OCI-LY3 (cell line): ENCODE measurements at regions not wholly inside any gene's neighbourhood (a gene's known extent, or its start where the extent isn't known, plus 50 kb on each side); places are given as distances from the start of the nearest gene placed in this dataset.

Experiments used
- H2AFZ ChIP-seq: fragments of 200-600, 300-600 bp; shearing (Covaris generic); 2 replicates; pipeline ENCODE4 v1.6.0; 2014; ENCODE audit warnings: antibody characterized with exemption, low read depth, low read length
- H3K27ac ChIP-seq: fragments of 200-600, 300-600 bp; sonication (generic); 2 replicates; pipeline ENCODE4 v1.5.1; 2014; ENCODE audit warnings: mild to moderate bottlenecking, low read length, moderate library complexity, mixed read lengths
- H3K27me3 ChIP-seq: fragments of 200-600, 300-600 bp; sonication (generic); 2 replicates; pipeline ENCODE4 v1.6.1; 2014; ENCODE audit warnings: low read depth, low read length, mixed read lengths
- H3K36me3 ChIP-seq: fragments of 200-600, 300-600 bp; sonication (generic); replicated peaks from 2 replicates; pipeline ENCODE3; 2014; ENCODE audit warnings: low read depth, low read length, mixed read lengths
- H3K4me1 ChIP-seq: fragments of 300-600, 200-600 bp; sonication (generic); 2 replicates; pipeline ENCODE4 v1.6.1; 2014; ENCODE audit warnings: low read length, mixed read lengths
- H3K4me2 ChIP-seq: fragments of 200-600, 300-600 bp; sonication (generic); 2 replicates; pipeline ENCODE4 v1.6.1; 2014; ENCODE audit warnings: low read length, mixed read lengths
- H3K4me3 ChIP-seq: fragments of 300-600, 200-600 bp; sonication (generic); 2 replicates; pipeline ENCODE4 v1.5.1; 2014; ENCODE audit warnings: antibody characterized with exemption, mild to moderate bottlenecking, low read length, moderate library complexity
- H3K79me2 ChIP-seq: fragments of 300-600, 200-600 bp; shearing (Covaris generic); 2 replicates; pipeline ENCODE4 v1.6.1; 2014; ENCODE audit warnings: mild to moderate bottlenecking, low read length, mixed read lengths
- H3K9ac ChIP-seq: fragments of 300-600, 200-600 bp; shearing (Covaris generic); 2 replicates; pipeline ENCODE4 v1.6.0; 2014; ENCODE audit warnings: mild to moderate bottlenecking, low read length, moderate library complexity
- H3K9me3 ChIP-seq: fragments of 200-600, 300-600 bp; shearing (Covaris generic); 2 replicates; pipeline ENCODE4 v1.6.1; 2014; ENCODE audit warnings: low read length, mixed read lengths; ENCODE audit not compliant: insufficient read depth
- H4K20me1 ChIP-seq: fragments of 200-600, 300-600 bp; sonication (generic); 2 replicates; pipeline ENCODE4 v1.6.1; 2016; ENCODE audit warnings: low read length, mixed read lengths; ENCODE audit not compliant: insufficient read depth
- EZH2phosphoT487 ChIP-seq: fragments of 200-600 bp; shearing (Covaris generic); IDR thresholded peaks from 2 replicates; pipeline ENCODE4 v1.6.1; 2018; ENCODE audit warnings: antibody characterized with exemption, mixed run types, low read depth
- TF ChIP-seq, protein P1 (sequence below): fragments of 200-600, 300-600 bp; sonication (generic); IDR thresholded peaks from 2 replicates; pipeline ENCODE4 v1.5.1; 2014; ENCODE audit warnings: antibody characterized with exemption, low read length, low read depth

DNA sequence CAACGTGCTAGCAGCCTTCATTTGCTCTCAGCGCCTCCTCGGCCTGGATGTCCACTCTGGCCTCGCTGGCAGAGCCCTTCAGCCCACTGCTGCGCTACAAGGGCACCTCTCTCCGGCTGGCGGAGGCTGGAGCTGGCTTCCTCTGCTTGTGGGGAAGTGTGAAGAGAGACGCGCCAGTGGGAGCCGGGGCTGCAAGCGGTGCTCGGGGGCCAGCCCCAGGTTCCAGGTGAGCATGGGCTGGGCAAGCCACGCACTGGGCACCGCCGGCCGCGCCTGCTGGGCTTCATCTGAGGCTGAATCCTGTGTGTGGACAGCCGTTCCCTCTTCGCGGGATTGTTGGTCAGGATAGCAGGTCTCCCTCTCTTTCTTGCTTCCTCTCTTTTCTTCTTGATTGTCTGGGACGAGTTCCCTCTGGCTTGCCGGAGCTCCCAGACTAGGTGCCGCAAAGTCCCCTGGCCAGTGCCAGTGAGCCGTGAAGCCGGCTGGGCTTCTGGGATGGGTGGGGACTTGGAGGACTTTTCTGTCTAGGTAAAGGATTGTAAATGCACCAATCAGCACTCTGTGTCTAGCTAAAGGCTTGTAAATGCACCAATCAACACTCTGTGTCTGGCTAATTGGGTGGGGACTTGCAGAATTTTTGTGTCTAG, 165.0 kb downstream of the HEPH start:
- Histone ChIP-seq H4K20me1 (no peaks in the 10 kb centered on the region), H3K27ac (no peak overlapping the region), H3K9ac (no peak overlapping the region), H3K27me3 (no peaks in the 10 kb centered on the region), H3K4me2 (no peak overlapping the region), H3K79me2 (no peaks in the 10 kb centered on the region), H3K36me3 (no peaks in the 10 kb centered on the region), H3K4me1 (no peaks in the 10 kb centered on the region), H3K9me3 (no peaks in the 10 kb centered on the region), H3K4me3 (no peak overlapping the region), H2AFZ (no peak overlapping the region)
- no peak for TF ChIP-seq EZH2phosphoT487
- TF ChIP-seq, protein P1, sequence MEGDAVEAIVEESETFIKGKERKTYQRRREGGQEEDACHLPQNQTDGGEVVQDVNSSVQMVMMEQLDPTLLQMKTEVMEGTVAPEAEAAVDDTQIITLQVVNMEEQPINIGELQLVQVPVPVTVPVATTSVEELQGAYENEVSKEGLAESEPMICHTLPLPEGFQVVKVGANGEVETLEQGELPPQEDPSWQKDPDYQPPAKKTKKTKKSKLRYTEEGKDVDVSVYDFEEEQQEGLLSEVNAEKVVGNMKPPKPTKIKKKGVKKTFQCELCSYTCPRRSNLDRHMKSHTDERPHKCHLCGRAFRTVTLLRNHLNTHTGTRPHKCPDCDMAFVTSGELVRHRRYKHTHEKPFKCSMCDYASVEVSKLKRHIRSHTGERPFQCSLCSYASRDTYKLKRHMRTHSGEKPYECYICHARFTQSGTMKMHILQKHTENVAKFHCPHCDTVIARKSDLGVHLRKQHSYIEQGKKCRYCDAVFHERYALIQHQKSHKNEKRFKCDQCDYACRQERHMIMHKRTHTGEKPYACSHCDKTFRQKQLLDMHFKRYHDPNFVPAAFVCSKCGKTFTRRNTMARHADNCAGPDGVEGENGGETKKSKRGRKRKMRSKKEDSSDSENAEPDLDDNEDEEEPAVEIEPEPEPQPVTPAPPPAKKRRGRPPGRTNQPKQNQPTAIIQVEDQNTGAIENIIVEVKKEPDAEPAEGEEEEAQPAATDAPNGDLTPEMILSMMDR = no peak

DNA sequence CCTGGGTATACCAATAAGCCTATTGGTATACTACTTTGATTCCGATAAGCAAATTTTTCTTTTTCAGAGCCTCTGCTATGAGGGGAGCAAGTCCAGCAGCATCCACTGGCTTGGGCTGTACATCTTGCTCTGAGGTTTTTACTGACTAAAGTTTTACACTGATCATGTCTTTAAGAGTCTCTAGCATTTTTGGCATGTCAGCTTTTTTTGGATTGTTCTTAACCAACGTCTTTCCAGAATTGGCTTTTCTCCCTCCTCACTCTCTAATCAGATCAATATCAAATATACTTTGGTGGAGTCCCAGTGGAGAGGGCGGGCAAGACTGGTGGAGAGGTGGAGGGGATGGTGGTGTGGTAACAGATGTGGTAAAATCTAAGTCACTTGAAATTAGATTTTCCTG, 196.8 kb downstream of the HEPH start:
- no peaks in the 10 kb centered on the region for H3K9me3 ChIP-seq
- no peak overlapping the region for H2AFZ ChIP-seq
- H3K27me3 ChIP-seq = no peaks in the 10 kb centered on the region
- H3K4me2 ChIP-seq = no peak overlapping the region
- TF ChIP-seq, protein P1 = no peak
- TF ChIP-seq EZH2phosphoT487 = no peak
- no peak overlapping the region for H3K9ac ChIP-seq
- no peaks in the 10 kb centered on the region for H4K20me1 ChIP-seq
- H3K36me3 ChIP-seq = no peaks in the 10 kb centered on the region
- no peak overlapping the region for H3K27ac ChIP-seq
- H3K4me3 ChIP-seq = no peak overlapping the region
- H3K79me2 ChIP-seq = no peaks in the 10 kb centered on the region
- no peaks in the 10 kb centered on the region for H3K4me1 ChIP-seq

DNA sequence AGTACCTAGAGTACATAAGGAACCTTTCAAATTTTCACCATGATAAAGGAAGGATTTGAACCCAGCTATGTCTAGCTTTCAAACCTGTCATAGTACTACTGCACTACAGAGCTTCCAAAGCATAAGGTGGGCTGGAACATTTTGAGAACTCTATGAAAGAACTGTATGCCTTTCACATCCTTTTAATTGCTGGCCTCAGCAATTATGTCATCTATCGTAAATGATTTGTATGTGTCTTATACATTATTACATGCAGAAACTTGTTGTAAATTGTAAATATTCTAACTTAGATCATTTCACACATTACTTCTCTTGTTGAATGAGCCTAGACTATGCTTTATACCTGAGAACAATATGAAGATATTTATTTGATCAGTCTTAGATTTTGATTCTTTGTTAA, 220.7 kb downstream of the HEPH start:
- no peak overlapping the region for H3K9ac ChIP-seq
- no peak overlapping the region for H2AFZ ChIP-seq
- no peak overlapping the region for H3K4me3 ChIP-seq
- no peaks in the 10 kb centered on the region for H3K79me2 ChIP-seq
- no peak overlapping the region for H3K4me2 ChIP-seq
- no peak for TF ChIP-seq EZH2phosphoT487
- TF ChIP-seq, protein P1 = no peak
- H3K9me3 ChIP-seq = no peaks in the 10 kb centered on the region
- H3K36me3 ChIP-seq = no peaks in the 10 kb centered on the region
- no peaks in the 10 kb centered on the region for H4K20me1 ChIP-seq
- H3K27ac ChIP-seq = no peak overlapping the region
- H3K4me1 ChIP-seq = no peaks in the 10 kb centered on the region
- no peaks in the 10 kb centered on the region for H3K27me3 ChIP-seq

DNA sequence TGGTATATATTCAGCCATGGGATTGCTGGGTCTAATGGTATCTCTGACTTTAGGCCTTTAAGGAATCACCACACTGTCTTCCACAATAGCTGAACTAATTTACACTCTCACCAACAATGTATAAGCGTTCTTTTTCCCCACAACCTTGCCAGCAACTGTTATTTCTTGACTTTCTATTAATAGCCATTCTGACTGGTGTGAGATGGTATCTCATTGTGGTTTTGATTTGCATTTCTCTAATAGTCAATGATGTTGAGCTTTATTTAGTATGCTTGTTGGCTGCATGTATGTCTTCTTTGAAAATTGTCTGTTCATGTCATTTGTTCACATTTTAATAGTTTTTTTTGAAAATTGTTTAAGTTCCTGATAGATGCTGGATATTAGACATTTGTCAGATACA, 235.2 kb downstream of the HEPH start:
- Histone ChIP-seq H2AFZ (no peak overlapping the region), H3K79me2 (no peaks in the 10 kb centered on the region), H3K4me3 (no peak overlapping the region), H3K9ac (no peak overlapping the region), H3K4me2 (no peak overlapping the region), H3K4me1 (no peaks in the 10 kb centered on the region), H4K20me1 (no peaks in the 10 kb centered on the region), H3K27me3 (no peaks in the 10 kb centered on the region), H3K36me3 (no peaks in the 10 kb centered on the region), H3K27ac (no peak overlapping the region), H3K9me3 (no peaks in the 10 kb centered on the region)
- TF ChIP-seq EZH2phosphoT487 = no peak
- TF ChIP-seq, protein P1 = no peak
